Trophoblast cell (in vitro differentiated cells and primary cell): ENCODE measurements at regions not wholly inside any gene's neighbourhood (a gene's known extent, or its start where the extent isn't known, plus 50 kb on each side); places are given as distances from the start of the nearest gene placed in this dataset.

Experiments
- DNase-seq, 2 donors: peaks; one replicate each; pipeline ENCODE4 v3.0.0-alpha.2; 2016
- H2AFZ ChIP-seq: 2 replicates; pipeline ENCODE4 v1.6.1; 2013; ENCODE audit warnings: low read length, moderate library complexity, mild to moderate bottlenecking; ENCODE audit not compliant: insufficient read depth, poor library complexity
- H2AK5ac ChIP-seq: 2 replicates; pipeline ENCODE4 v1.6.1; 2013; ENCODE audit warnings: mild to moderate bottlenecking, low read length
- H2BK120ac ChIP-seq: 2 replicates; pipeline ENCODE4 v1.6.1; 2013; ENCODE audit warnings: low read length, mild to moderate bottlenecking, moderate library complexity; ENCODE audit not compliant: insufficient read depth, poor library complexity
- H2BK12ac ChIP-seq: 2 replicates; pipeline ENCODE4 v1.6.1; 2013; ENCODE audit warnings: mild to moderate bottlenecking, low read length, moderate library complexity
- H2BK5ac ChIP-seq: 2 replicates; pipeline ENCODE4 v1.6.1; 2013; ENCODE audit warnings: low read length, low read depth, moderate library complexity, mild to moderate bottlenecking; ENCODE audit not compliant: poor library complexity
- H3K14ac ChIP-seq: 2 replicates; pipeline ENCODE4 v1.6.1; 2013; ENCODE audit warnings: mild to moderate bottlenecking, low read length
- H3K18ac ChIP-seq: 2 replicates; pipeline ENCODE4 v1.6.1; 2013; ENCODE audit warnings: mild to moderate bottlenecking, low read length
- H3K23ac ChIP-seq: 2 replicates; pipeline ENCODE4 v1.6.1; 2013; ENCODE audit warnings: low read length
- H3K27ac ChIP-seq: 2 replicates; pipeline ENCODE4 v1.5.1; 2013; ENCODE audit warnings: low read depth, mild to moderate bottlenecking, inconsistent platforms, low read length, moderate library complexity
- H3K27me3 ChIP-seq: 2 replicates; pipeline ENCODE4 v1.6.1; 2013; ENCODE audit warnings: inconsistent platforms, mild to moderate bottlenecking, low read length, moderate library complexity; ENCODE audit not compliant: insufficient read depth
- H3K36me3 ChIP-seq, 2 experiments: 1 replicate in 1 of 2; 2 replicates in 1 of 2; pipeline ENCODE4 v1.6.1; 2013; ENCODE audit warnings: low read length in 2 of 2, mild to moderate bottlenecking in 2 of 2, moderate library complexity in 1 of 2; ENCODE audit not compliant: insufficient read depth in 2 of 2, control insufficient read depth in 1 of 2
- H3K4ac ChIP-seq: 2 replicates; pipeline ENCODE4 v1.6.1; 2013; ENCODE audit warnings: low read depth, mild to moderate bottlenecking, low read length, moderate library complexity
- H3K4me1 ChIP-seq, 2 experiments: 1 replicate in 1 of 2; 2 replicates in 1 of 2; pipeline ENCODE4 v1.6.1; 2013; ENCODE audit warnings: low read length in 2 of 2, mild to moderate bottlenecking in 2 of 2, moderate library complexity in 1 of 2; ENCODE audit not compliant: insufficient read depth in 2 of 2, control insufficient read depth in 1 of 2
- H3K4me2 ChIP-seq: 2 replicates; pipeline ENCODE4 v1.6.1; 2013; ENCODE audit warnings: inconsistent platforms, mild to moderate bottlenecking, low read length, moderate library complexity
- H3K4me3 ChIP-seq: 2 replicates; pipeline ENCODE4 v1.5.1; 2013; ENCODE audit warnings: mild to moderate bottlenecking, low read depth, low read length, inconsistent platforms
- H3K79me1 ChIP-seq: one replicate; pipeline ENCODE4 v1.6.1; 2013; ENCODE audit warnings: low read length
- H3K79me2 ChIP-seq: 2 replicates; pipeline ENCODE4 v1.6.1; 2013; ENCODE audit warnings: low read length, mild to moderate bottlenecking; ENCODE audit not compliant: control insufficient read depth, insufficient read depth, poor library complexity
- H3K9ac ChIP-seq: 2 replicates; pipeline ENCODE4 v1.6.1; 2013; ENCODE audit warnings: mild to moderate bottlenecking, low read length
- H3K9me3 ChIP-seq: 2 replicates; pipeline ENCODE4 v1.6.1; 2013; ENCODE audit warnings: low read depth, mild to moderate bottlenecking, control low read depth, inconsistent platforms, low read length; ENCODE audit not compliant: insufficient read depth
- H4K12ac ChIP-seq: 2 replicates; pipeline ENCODE4 v1.6.1; 2013; ENCODE audit warnings: low read depth, mild to moderate bottlenecking, low read length, moderate library complexity
- H4K8ac ChIP-seq: 2 replicates; pipeline ENCODE4 v1.6.1; 2013; ENCODE audit warnings: low read depth, mild to moderate bottlenecking, low read length, moderate library complexity
- H4K91ac ChIP-seq: one replicate; pipeline ENCODE4 v1.6.1; 2013; ENCODE audit warnings: low read depth, mild to moderate bottlenecking, low read length, moderate library complexity
- WGBS: extraction: QIAGEN DNeasy Blood & Tissue Kit; methylation state at CpG from one replicate; pipeline ENCODE4 v1.1.7; 2013; ENCODE audit warnings: missing lambda C conversion rate; ENCODE audit not compliant: insufficient read length, insufficient coverage; ENCODE audit errors: extremely low coverage; 5-methylcytosine and 5-hydroxymethylcytosine counted together

- DNase-seq = no peak
- H3K4me2 ChIP-seq = no peak overlapping the region
- H4K8ac ChIP-seq = no peak overlapping the region
- peaks cover 0 to 5% of the 10 kb centered on the region in 2 experiments for H3K4me1 ChIP-seq
- H3K4ac ChIP-seq = no peak overlapping the region
- H3K9ac ChIP-seq = no peak overlapping the region
- H2AFZ ChIP-seq = no peak overlapping the region
- H3K18ac ChIP-seq = no peak overlapping the region
- no peak overlapping the region for H2BK120ac ChIP-seq
- H3K36me3 ChIP-seq = no peaks in the 10 kb centered on the region
- no peak overlapping the region for H3K23ac ChIP-seq
- H2BK12ac ChIP-seq = no peak overlapping the region
- no peak overlapping the region for H2AK5ac ChIP-seq
- H3K14ac ChIP-seq = no peak overlapping the region
- no peak overlapping the region for H3K4me3 ChIP-seq
- peaks cover 4% of the 10 kb centered on the region for H3K9me3 ChIP-seq
- no peaks in the 10 kb centered on the region for H3K27me3 ChIP-seq
- no peak overlapping the region for H3K27ac ChIP-seq
- no CpG with 5 or more reads among the region's 20 CpGs for WGBS
- no peaks in the 10 kb centered on the region for H3K79me2 ChIP-seq
- no peak overlapping the region for H4K91ac ChIP-seq
- H2BK5ac ChIP-seq = no peak overlapping the region
- no peak overlapping the region for H4K12ac ChIP-seq
- no peaks in the 10 kb centered on the region for H3K79me1 ChIP-seq
Observed at GRCh38 chr2:239828192-239828972, 196.8 kb downstream of the NDUFA10 start.

- no peak overlapping the region for H4K8ac ChIP-seq
- no peak overlapping the region for H3K23ac ChIP-seq
- no peak overlapping the region for H2AK5ac ChIP-seq
- H3K9ac ChIP-seq = no peak overlapping the region
- H3K18ac ChIP-seq = no peak overlapping the region
- no peaks in the 10 kb centered on the region for H3K79me2 ChIP-seq
- no peak overlapping the region for H4K91ac ChIP-seq
- no CpG with 5 or more reads among the region's 11 CpGs for WGBS
- peaks cover 4% of the 10 kb centered on the region for H3K9me3 ChIP-seq
- no peak overlapping the region for H4K12ac ChIP-seq
- no peak overlapping the region for H3K4me3 ChIP-seq
- no peak overlapping the region for H2BK120ac ChIP-seq
- no peak overlapping the region for H3K14ac ChIP-seq
- H3K79me1 ChIP-seq = no peaks in the 10 kb centered on the region
- no peak overlapping the region for H2BK12ac ChIP-seq
- H3K36me3 ChIP-seq = no peaks in the 10 kb centered on the region
- DNase-seq = no peak
- H3K4me1 ChIP-seq = peaks cover 0 to 5% of the 10 kb centered on the region in 2 experiments
- no peak overlapping the region for H3K27ac ChIP-seq
- H3K4me2 ChIP-seq = no peak overlapping the region
- H3K27me3 ChIP-seq = no peaks in the 10 kb centered on the region
- no peak overlapping the region for H2BK5ac ChIP-seq
- H3K4ac ChIP-seq = no peak overlapping the region
- H2AFZ ChIP-seq = no peak overlapping the region
Observed at GRCh38 chr2:239827523-239827890, 197.6 kb downstream of the NDUFA10 start.

- Histone ChIP-seq H2BK12ac (no peak overlapping the region), H3K23ac (no peak overlapping the region), H3K36me3 (no peaks in the 10 kb centered on the region), H3K4me2 (no peak overlapping the region), H3K18ac (no peak overlapping the region), H4K8ac (no peak overlapping the region), H3K4me3 (no peak overlapping the region), H3K9ac (no peak overlapping the region), H3K79me2 (no peaks in the 10 kb centered on the region), H3K27me3 (no peaks in the 10 kb centered on the region), H3K14ac (no peak overlapping the region), H2AK5ac (no peak overlapping the region), H2BK5ac (no peak overlapping the region), H3K4ac (no peak overlapping the region), H2BK120ac (no peak overlapping the region), H3K27ac (no peak overlapping the region), H3K79me1 (no peaks in the 10 kb centered on the region), H3K9me3 (peaks cover 4% of the 10 kb centered on the region), H3K4me1 (peaks cover 0 to 5% of the 10 kb centered on the region in 2 experiments), H2AFZ (no peak overlapping the region), H4K12ac (no peak overlapping the region), H4K91ac (no peak overlapping the region)
- WGBS = no CpG with 5 or more reads among the region's 21 CpGs
- no peak for DNase-seq
Observed at GRCh38 chr2:239826786-239827522, 198.2 kb downstream of the NDUFA10 start.

DNA sequence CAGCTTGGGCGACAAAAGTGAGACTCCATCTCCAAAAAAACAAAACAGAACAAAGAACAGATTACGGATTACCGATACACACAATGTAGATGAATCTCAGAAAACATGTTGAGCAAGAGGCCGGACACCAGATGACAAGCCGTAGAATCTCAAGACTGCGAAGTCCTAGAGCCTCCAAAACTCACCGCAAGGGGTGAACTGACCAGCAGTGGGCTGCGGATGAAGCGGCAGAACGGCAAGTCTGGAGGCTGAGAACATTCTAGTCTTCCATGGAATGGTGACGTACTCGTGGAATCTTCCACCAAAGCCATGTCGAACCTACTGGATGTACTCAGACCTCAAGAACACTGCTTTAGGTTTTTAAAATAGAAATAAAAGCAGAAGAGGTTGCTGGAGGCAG lies 198.8 kb downstream of the NDUFA10 start:
- no peak overlapping the region for H2AK5ac ChIP-seq
- no CpG with 5 or more reads among the region's 13 CpGs for WGBS
- H3K79me2 ChIP-seq = no peaks in the 10 kb centered on the region

More for the DNA sequence above, 198.8 kb downstream of the NDUFA10 start:
- Histone ChIP-seq H4K12ac (no peak overlapping the region), H3K4me3 (no peak overlapping the region), H3K23ac (no peak overlapping the region), H3K9me3 (peaks cover 4% of the 10 kb centered on the region), H3K4me1 (peaks cover 0 to 3% of the 10 kb centered on the region in 2 experiments), H2BK120ac (no peak overlapping the region), H3K79me1 (no peaks in the 10 kb centered on the region), H3K27ac (no peak overlapping the region), H3K4ac (no peak overlapping the region), H3K27me3 (no peaks in the 10 kb centered on the region), H4K91ac (no peak overlapping the region), H4K8ac (no peak overlapping the region), H2BK5ac (no peak overlapping the region), H2AFZ (no peak overlapping the region), H3K36me3 (no peaks in the 10 kb centered on the region), H2BK12ac (no peak overlapping the region), H3K14ac (no peak overlapping the region), H3K18ac (no peak overlapping the region), H3K9ac (no peak overlapping the region), H3K4me2 (no peak overlapping the region)
- no peak for DNase-seq
